Coronary artery (tissue), 2 donors: ENCODE measurements at regions not wholly inside any gene's neighbourhood (a gene's known extent, or its start where the extent isn't known, plus 50 kb on each side); places are given as distances from the start of the nearest gene placed in this dataset.

Experiments used
- DNase-seq: peaks from one replicate; pipeline ENCODE4 v3.0.0-alpha.2; 2017; ENCODE audit warnings: low spot score
- H3K27ac ChIP-seq, 2 donors: fragments of 200-600 bp; sonication (generic); one replicate each; pipeline ENCODE4 v1.5.1; 2016 to 2019
- H3K4me3 ChIP-seq: fragments of 200-600 bp; sonication (generic); 2 replicates; pipeline ENCODE4 v1.5.1; 2016; ENCODE audit warnings: mild to moderate bottlenecking, moderate library complexity
- TF ChIP-seq, protein P1 (sequence below): fragments of 200-600 bp; sonication (generic); IDR thresholded peaks from one replicate; pipeline ENCODE4 v1.5.1; 2019; ENCODE audit warnings: antibody characterized with exemption

DNA sequence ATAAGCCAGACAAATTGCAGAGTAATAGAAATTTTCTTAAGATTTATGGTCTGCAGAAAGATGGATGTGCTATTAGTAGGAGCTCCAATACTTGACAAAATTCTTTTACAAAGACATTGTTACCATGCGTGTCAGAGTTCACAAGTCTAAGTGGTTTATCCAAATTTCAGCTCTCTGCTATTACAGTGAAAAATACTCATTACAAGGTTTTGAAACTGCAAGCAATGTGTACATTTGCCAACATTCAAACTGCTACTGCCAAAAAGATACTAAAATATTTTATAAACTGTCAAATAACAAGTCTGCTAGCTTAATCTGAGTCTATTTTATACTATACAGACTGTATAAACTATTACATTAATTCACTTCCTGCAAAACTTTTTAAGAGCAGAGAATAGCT, 1341.5 kb upstream of the ACVR2A start:
- H3K27ac ChIP-seq = no peak overlapping the region
- DNase-seq = no peak
- no peak overlapping the region for H3K4me3 ChIP-seq
- TF ChIP-seq, protein P1, sequence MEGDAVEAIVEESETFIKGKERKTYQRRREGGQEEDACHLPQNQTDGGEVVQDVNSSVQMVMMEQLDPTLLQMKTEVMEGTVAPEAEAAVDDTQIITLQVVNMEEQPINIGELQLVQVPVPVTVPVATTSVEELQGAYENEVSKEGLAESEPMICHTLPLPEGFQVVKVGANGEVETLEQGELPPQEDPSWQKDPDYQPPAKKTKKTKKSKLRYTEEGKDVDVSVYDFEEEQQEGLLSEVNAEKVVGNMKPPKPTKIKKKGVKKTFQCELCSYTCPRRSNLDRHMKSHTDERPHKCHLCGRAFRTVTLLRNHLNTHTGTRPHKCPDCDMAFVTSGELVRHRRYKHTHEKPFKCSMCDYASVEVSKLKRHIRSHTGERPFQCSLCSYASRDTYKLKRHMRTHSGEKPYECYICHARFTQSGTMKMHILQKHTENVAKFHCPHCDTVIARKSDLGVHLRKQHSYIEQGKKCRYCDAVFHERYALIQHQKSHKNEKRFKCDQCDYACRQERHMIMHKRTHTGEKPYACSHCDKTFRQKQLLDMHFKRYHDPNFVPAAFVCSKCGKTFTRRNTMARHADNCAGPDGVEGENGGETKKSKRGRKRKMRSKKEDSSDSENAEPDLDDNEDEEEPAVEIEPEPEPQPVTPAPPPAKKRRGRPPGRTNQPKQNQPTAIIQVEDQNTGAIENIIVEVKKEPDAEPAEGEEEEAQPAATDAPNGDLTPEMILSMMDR = no peak

DNA sequence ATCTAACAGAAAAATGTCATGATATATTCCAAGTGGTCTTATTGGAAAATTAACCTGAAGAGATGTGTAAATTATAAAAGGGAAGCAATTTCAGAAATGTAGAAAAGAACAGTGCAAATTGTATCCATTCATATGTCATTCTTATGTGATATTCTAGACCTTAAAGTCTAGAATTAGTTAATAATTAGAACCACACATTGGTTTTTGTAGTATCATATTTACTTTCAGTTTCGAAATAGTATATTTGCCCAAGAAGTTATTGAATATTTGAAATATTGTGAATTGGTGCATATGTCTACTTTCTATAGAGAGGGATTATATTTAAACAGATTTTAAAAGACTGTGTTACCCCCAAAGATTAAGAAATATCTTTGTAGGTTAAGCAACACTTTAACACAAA, 1348.6 kb upstream of the ACVR2A start:
- Histone ChIP-seq H3K27ac (no peak overlapping the region), H3K4me3 (no peak overlapping the region)
- DNase-seq = no peak
- TF ChIP-seq, protein P1 = no peak

DNA sequence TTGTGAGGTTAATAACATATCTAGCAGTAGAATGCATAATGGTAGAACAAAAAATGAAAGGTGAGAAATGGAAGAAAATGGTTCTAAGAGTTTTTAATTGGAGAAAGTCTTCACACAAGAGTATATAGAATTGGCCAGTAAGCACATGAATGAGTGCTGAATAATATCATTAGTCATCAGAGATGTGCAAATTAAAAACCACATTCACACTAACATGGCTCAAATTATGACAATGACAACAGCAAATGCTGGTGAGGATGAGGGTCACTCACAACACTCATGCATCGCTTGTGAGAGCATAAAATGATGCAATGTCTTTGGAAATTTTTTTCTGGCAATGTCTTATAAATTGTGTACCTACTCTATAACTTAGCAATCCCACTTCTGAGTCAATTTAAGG, 1355.4 kb upstream of the ACVR2A start:
- TF ChIP-seq, protein P1 = no peak
- H3K27ac ChIP-seq = no peak overlapping the region
- DNase-seq = no peak

DNA sequence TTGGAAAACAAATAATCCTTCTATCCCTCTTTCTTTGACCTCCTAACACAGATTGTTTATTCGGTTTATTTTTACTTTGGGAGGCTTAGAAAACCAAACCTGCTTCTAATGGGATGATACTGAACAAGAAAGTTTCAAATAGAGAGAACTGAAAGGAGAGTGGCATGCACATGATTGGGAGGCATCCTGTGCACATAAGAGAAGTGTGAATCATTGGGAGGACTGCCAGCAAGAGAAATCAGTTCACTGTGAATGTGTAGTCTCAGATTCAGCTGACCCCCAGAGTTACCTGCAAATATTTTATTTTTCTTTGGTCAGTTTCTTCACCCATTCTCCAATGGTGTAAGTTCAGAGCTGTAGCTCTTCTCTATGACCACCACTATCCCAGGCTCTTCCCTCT, 1363.2 kb upstream of the ACVR2A start:
- no peak overlapping the region for H3K4me3 ChIP-seq

More for the DNA sequence above, 1355.4 kb upstream of the ACVR2A start:
- no peak overlapping the region for H3K4me3 ChIP-seq

DNA sequence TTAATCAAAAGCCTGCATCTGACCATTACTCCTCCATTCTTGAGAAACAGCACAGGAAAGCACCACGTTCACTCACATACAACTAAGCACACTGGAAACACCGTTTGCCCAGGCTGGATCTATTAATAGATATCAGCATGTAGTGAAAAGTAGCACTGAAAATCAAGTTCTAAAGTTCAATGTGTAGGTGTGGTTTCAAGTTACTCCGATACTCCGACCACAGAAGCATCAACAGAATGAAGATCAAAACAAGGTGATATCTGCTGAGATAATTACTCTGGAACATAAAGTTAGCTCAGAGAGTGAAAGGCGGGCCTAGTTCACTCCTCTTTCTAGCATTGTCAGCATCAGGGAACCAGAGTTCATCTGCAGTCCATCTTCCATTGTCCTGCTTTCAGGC, 1367.4 kb upstream of the ACVR2A start:
- TF ChIP-seq, protein P1 = no peak
- Histone ChIP-seq H3K27ac (no peak overlapping the region), H3K4me3 (no peak overlapping the region)
- DNase-seq = no peak

More for the DNA sequence above, 1363.2 kb upstream of the ACVR2A start:
- DNase-seq = no peak
- TF ChIP-seq, protein P1 = no peak
- no peak overlapping the region for H3K27ac ChIP-seq

DNA sequence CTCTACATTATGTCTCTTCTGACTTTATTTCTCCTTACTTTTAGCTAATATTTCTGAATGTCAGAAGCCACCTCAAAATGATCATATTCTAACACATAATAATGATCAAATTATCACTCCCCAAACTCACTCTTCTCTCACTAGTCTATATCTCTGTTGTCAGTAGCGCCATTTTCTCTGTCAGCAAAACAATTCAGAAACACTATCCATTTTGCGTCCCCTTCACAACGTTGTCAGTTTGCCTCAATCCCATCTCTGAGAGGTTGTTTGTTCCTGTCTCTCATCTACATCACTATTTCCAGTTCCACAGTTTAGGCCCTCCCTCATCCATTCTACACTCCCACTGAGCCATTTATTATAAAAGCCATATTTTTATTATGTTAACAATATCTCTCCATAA, 1376.3 kb upstream of the ACVR2A start:
- Histone ChIP-seq H3K27ac (no peak overlapping the region), H3K4me3 (no peak overlapping the region)
- TF ChIP-seq, protein P1 = no peak
- DNase-seq = no peak

DNA sequence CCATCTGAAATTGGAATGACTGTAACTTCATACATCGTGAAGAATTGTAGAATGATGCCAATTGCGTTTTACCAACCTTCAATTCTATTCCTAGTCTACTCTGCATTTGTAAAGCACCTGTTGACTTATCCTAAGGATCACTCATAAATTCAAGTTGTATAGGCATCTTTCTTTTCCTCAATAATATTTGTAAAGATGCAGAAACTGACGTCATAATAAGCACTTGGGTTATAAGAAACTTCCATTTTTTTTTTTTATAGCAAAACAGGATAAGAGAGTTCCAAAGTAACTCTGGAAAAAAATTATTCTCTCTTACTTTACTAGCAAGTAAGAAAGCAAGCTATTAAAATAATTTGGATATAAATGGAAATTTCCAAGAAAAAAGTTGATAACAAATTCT, 1377.4 kb upstream of the ACVR2A start:
- Histone ChIP-seq H3K27ac (no peak overlapping the region), H3K4me3 (no peak overlapping the region)
- DNase-seq = no peak
- TF ChIP-seq, protein P1 = no peak
